ENCODE measurements at regions not wholly inside any gene's neighbourhood (a gene's known extent, or its start where the extent isn't known, plus 50 kb on each side); places are given as distances from the start of the nearest gene placed in this dataset.
"Not testable (repeated sequence)": the region's sequence is repeated elsewhere in the genome, so short reads cannot be mapped to it uniquely, and the experiment has no call there.

- FAIRE-seq = peak; percentile 96
- DNase-seq (ENCODE audit: low spot score) = peak; percentile 99
Observed at GRCh38 chr10:30736685-30737232, 107.2 kb upstream of the LYZL2 start.

GRCh38 chr10:30734901-30735300 is 105.3 kb upstream of the LYZL2 start:
- DNase-seq (ENCODE audit: low spot score) (no peak), FAIRE-seq (no peak)

- FAIRE-seq (no peak), DNase-seq (ENCODE audit: low spot score) (no peak)
Observed at GRCh38 chr10:30732671-30733070, 103.1 kb upstream of the LYZL2 start.

- FAIRE-seq (no peak), DNase-seq (ENCODE audit: low spot score) (no peak)
Observed at GRCh38 chr10:30731963-30732362, 102.4 kb upstream of the LYZL2 start.

GRCh38 chr10:30730306-30730705 is 100.8 kb upstream of the LYZL2 start:
- no peak for DNase-seq (ENCODE audit: low spot score)
- FAIRE-seq = no peak

- peak; percentile 51 for FAIRE-seq
Observed at GRCh38 chr10:30728766-30729165, 99.2 kb upstream of the LYZL2 start.

GRCh38 chr10:30728127-30728526 is 98.6 kb upstream of the LYZL2 start:
- no peak for FAIRE-seq
- no peak for DNase-seq (ENCODE audit: low spot score)

More at GRCh38 chr10:30728766-30729165, 99.2 kb upstream of the LYZL2 start:
- DNase-seq (ENCODE audit: low spot score) = peak; percentile 7

GRCh38 chr10:30727524-30727923 is 98.0 kb upstream of the LYZL2 start:
- FAIRE-seq = no peak
- no peak for DNase-seq (ENCODE audit: low spot score)

- DNase-seq (ENCODE audit: low spot score) = peak; percentile 29
- peak; percentile 72 for FAIRE-seq
Observed at GRCh38 chr10:30726783-30727414, 97.3 kb upstream of the LYZL2 start.

GRCh38 chr10:30725661-30726060 is 96.1 kb upstream of the LYZL2 start:
- DNase-seq (ENCODE audit: low spot score) (no peak), FAIRE-seq (no peak)

- no peak for DNase-seq (ENCODE audit: low spot score)
- FAIRE-seq = no peak
Observed at GRCh38 chr10:30724296-30724695, 94.7 kb upstream of the LYZL2 start.

- FAIRE-seq (no peak), DNase-seq (ENCODE audit: low spot score) (no peak)
Observed at GRCh38 chr10:30722956-30723620, 93.5 kb upstream of the LYZL2 start.

- DNase-seq (ENCODE audit: low spot score) = no peak
- no peak for FAIRE-seq
Observed at GRCh38 chr10:30719832-30720231, 90.3 kb upstream of the LYZL2 start.

- no peak for FAIRE-seq
- no peak for DNase-seq (ENCODE audit: low spot score)
Observed at GRCh38 chr10:30709700-30710358, 80.3 kb upstream of the LYZL2 start.

GRCh38 chr10:30709229-30709628 is 79.7 kb upstream of the LYZL2 start:
- no peak for FAIRE-seq
- no peak for DNase-seq (ENCODE audit: low spot score)

- no peak for FAIRE-seq
Observed at GRCh38 chr10:30708234-30708633, 78.7 kb upstream of the LYZL2 start.

GRCh38 chr10:30706189-30706588 is 76.6 kb upstream of the LYZL2 start:
- not testable (repeated sequence) for FAIRE-seq; DNase-seq (ENCODE audit: low spot score)

More at GRCh38 chr10:30708234-30708633, 78.7 kb upstream of the LYZL2 start:
- no peak for DNase-seq (ENCODE audit: low spot score)

GRCh38 chr10:30705625-30706149 is 76.1 kb upstream of the LYZL2 start:
- no peak for FAIRE-seq
- DNase-seq (ENCODE audit: low spot score) = no peak

- DNase-seq (ENCODE audit: low spot score) (no peak), FAIRE-seq (no peak)
Observed at GRCh38 chr10:30705101-30705624, 75.6 kb upstream of the LYZL2 start.

- DNase-seq (ENCODE audit: low spot score) (peak; percentile 58), FAIRE-seq (peak; percentile 91)
Observed at GRCh38 chr10:30704601-30705100, 75.1 kb upstream of the LYZL2 start.

GRCh38 chr10:30704026-30704600 is 74.6 kb upstream of the LYZL2 start:
- DNase-seq (ENCODE audit: low spot score) (no peak), FAIRE-seq (no peak)
